H9 (cell line): ENCODE measurements at regions not wholly inside any gene's neighbourhood (a gene's known extent, or its start where the extent isn't known, plus 50 kb on each side); places are given as distances from the start of the nearest gene placed in this dataset.

Experiments used
- DNase-seq: peaks from one replicate; pipeline ENCODE4 v3.0.0-alpha.2; 2017
- H2AFZ ChIP-seq: one replicate; pipeline ENCODE4 v1.6.1; 2013; ENCODE audit warnings: mild to moderate bottlenecking, low read length, control low read depth, moderate library complexity
- H2AK5ac ChIP-seq: 2 replicates; pipeline ENCODE4 v1.6.1; 2013; ENCODE audit warnings: low read length, control low read depth, mixed read lengths; ENCODE audit not compliant: insufficient read length
- H2BK120ac ChIP-seq: one replicate; pipeline ENCODE4 v1.6.1; 2013; ENCODE audit warnings: low read depth, mild to moderate bottlenecking, low read length, control low read depth, inconsistent platforms; ENCODE audit not compliant: poor library complexity, severe bottlenecking
- H2BK12ac ChIP-seq: 2 replicates; pipeline ENCODE4 v1.6.1; 2013; ENCODE audit warnings: low read length, control low read depth, mixed read lengths, low read depth; ENCODE audit not compliant: insufficient read length
- H2BK15ac ChIP-seq: 2 replicates; pipeline ENCODE4 v1.6.1; 2013; ENCODE audit warnings: low read depth, low read length, control low read depth
- H2BK20ac ChIP-seq: one replicate; pipeline ENCODE4 v1.6.1; 2013; ENCODE audit warnings: low read depth, mild to moderate bottlenecking, low read length, control low read depth, inconsistent platforms; ENCODE audit not compliant: poor library complexity, severe bottlenecking
- H2BK5ac ChIP-seq: 2 replicates; pipeline ENCODE4 v1.6.1; 2013; ENCODE audit warnings: low read length, control low read depth, mixed read lengths; ENCODE audit not compliant: insufficient read length
- H3K14ac ChIP-seq: 2 replicates; pipeline ENCODE4 v1.6.1; 2013; ENCODE audit warnings: low read length, control low read depth; ENCODE audit not compliant: insufficient read depth
- H3K18ac ChIP-seq: 2 replicates; pipeline ENCODE4 v1.6.1; 2013; ENCODE audit warnings: low read depth, mild to moderate bottlenecking, mixed read lengths, low read length, control low read depth; ENCODE audit not compliant: insufficient read length
- H3K23ac ChIP-seq: 2 replicates; pipeline ENCODE4 v1.6.1; 2013; ENCODE audit warnings: low read length, control low read depth, mixed read lengths, low read depth; ENCODE audit not compliant: insufficient read length
- H3K23me2 ChIP-seq: 2 replicates; pipeline ENCODE4 v1.6.1; 2013; ENCODE audit warnings: low read depth, mild to moderate bottlenecking, mixed read lengths, low read length, control low read depth; ENCODE audit not compliant: insufficient read length, poor library complexity, severe bottlenecking
- H3K27ac ChIP-seq: 2 replicates; pipeline ENCODE4 v1.5.1; 2013; ENCODE audit warnings: low read length, control low read depth, mixed read lengths, low read depth; ENCODE audit not compliant: insufficient read length
- H3K27me3 ChIP-seq: 2 replicates; pipeline ENCODE4 v1.6.1; 2013; ENCODE audit warnings: low read length, control low read depth, inconsistent platforms; ENCODE audit not compliant: insufficient read depth
- H3K4ac ChIP-seq: 2 replicates; pipeline ENCODE4 v1.6.1; 2013; ENCODE audit warnings: low read depth, mild to moderate bottlenecking, control low read depth, inconsistent platforms, low read length, moderate library complexity
- H3K4me1 ChIP-seq: 2 replicates; pipeline ENCODE4 v1.6.1; 2013; ENCODE audit warnings: low read length, control low read depth, inconsistent platforms; ENCODE audit not compliant: insufficient read depth
- H3K4me2 ChIP-seq: 2 replicates; pipeline ENCODE4 v1.6.1; 2013; ENCODE audit warnings: low read length, control low read depth, mixed read lengths; ENCODE audit not compliant: insufficient read length, insufficient read depth
- H3K56ac ChIP-seq: 2 replicates; pipeline ENCODE4 v1.6.1; 2013; ENCODE audit warnings: low read depth, mild to moderate bottlenecking, mixed read lengths, low read length, control low read depth; ENCODE audit not compliant: insufficient read length
- H3K79me1 ChIP-seq: 2 replicates; pipeline ENCODE4 v1.6.1; 2013; ENCODE audit warnings: low read depth, mild to moderate bottlenecking, moderate library complexity, low read length, control low read depth, inconsistent platforms; ENCODE audit not compliant: insufficient read depth, poor library complexity, severe bottlenecking
- H3K79me2 ChIP-seq: 2 replicates; pipeline ENCODE4 v1.6.1; 2013; ENCODE audit warnings: low read length, control low read depth, inconsistent platforms; ENCODE audit not compliant: insufficient read depth
- H3K9ac ChIP-seq: 2 replicates; pipeline ENCODE4 v1.6.1; 2013; ENCODE audit warnings: low read length, control low read depth, mixed read lengths; ENCODE audit not compliant: insufficient read length; ENCODE audit errors: extremely low read depth
- H3K9me3 ChIP-seq: one replicate; pipeline ENCODE4 v1.6.1; 2013; ENCODE audit warnings: low read depth, low read length, inconsistent platforms; ENCODE audit not compliant: control insufficient read depth
- H3T11ph ChIP-seq: one replicate; pipeline ENCODE4 v1.6.1; 2013; ENCODE audit warnings: mild to moderate bottlenecking, low read length, control low read depth, inconsistent platforms
- H4K20me1 ChIP-seq: one replicate; pipeline ENCODE4 v1.6.1; 2013; ENCODE audit not compliant: control insufficient read depth, insufficient read length, insufficient read depth
- H4K5ac ChIP-seq: 2 replicates; pipeline ENCODE4 v1.6.1; 2013; ENCODE audit warnings: low read depth, mild to moderate bottlenecking, mixed read lengths, low read length, control low read depth; ENCODE audit not compliant: insufficient read length
- H4K8ac ChIP-seq: replicated peaks from 2 replicates; pipeline ENCODE4 v1.6.1; 2013; ENCODE audit warnings: low read length, control low read depth, mixed read lengths, low read depth; ENCODE audit not compliant: insufficient read length
- H4K91ac ChIP-seq: 2 replicates; pipeline ENCODE4 v1.6.1; 2013; ENCODE audit warnings: low read depth, mild to moderate bottlenecking, moderate library complexity, mixed read lengths, low read length, control low read depth; ENCODE audit not compliant: insufficient read length
- H3K27ac Mint-ChIP-seq, 3 experiments: 2 replicates in 2 of 3; 3 replicates in 1 of 3; pipeline ENCODE4 v1.8.0; 2020 to 2021; ENCODE audit warnings: mixed read lengths in 3 of 3, mild to moderate bottlenecking in 1 of 3, moderate library complexity in 1 of 3
- H3K27me3 Mint-ChIP-seq: 2 replicates; pipeline ENCODE4 v1.8.0; 2021; ENCODE audit warnings: low read depth, mild to moderate bottlenecking, moderate library complexity, mixed read lengths
- H3K36me3 Mint-ChIP-seq, 3 experiments: 2 replicates in 2 of 3; 3 replicates in 1 of 3; pipeline ENCODE4 v1.8.0; 2020 to 2021; ENCODE audit warnings: low read depth in 3 of 3, mixed read lengths in 3 of 3; ENCODE audit not compliant: insufficient read depth in 1 of 3
- H3K4me1 Mint-ChIP-seq, 2 experiments: 2 replicates each; pipeline ENCODE4 v1.8.0; 2020; ENCODE audit warnings: mixed read lengths in 2 of 2
- H3K4me3 Mint-ChIP-seq, 2 experiments: 2 replicates in 1 of 2; 3 replicates in 1 of 2; pipeline ENCODE4 v1.8.0; 2020 to 2021; ENCODE audit warnings: mild to moderate bottlenecking in 2 of 2, mixed read lengths in 2 of 2, moderate library complexity in 1 of 2
- H3K9me3 Mint-ChIP-seq, 2 experiments: 2 replicates in 1 of 2; 3 replicates in 1 of 2; pipeline ENCODE4 v1.8.0; 2020; ENCODE audit warnings: mild to moderate bottlenecking in 2 of 2, mixed read lengths in 2 of 2, moderate library complexity in 1 of 2
- CTCF ChIP-seq: fragments of 200-600 bp; sonication (generic); conservative IDR thresholded peaks from 3 replicates; pipeline ENCODE4 v1.8.0; 2021; ENCODE audit warnings: antibody characterized with exemption, mild to moderate bottlenecking
- WGBS: extraction: QIAGEN DNeasy Blood & Tissue Kit; methylation state at CpG from one replicate; pipeline ENCODE4 v1.1.7; 2013; ENCODE audit warnings: missing lambda C conversion rate, low lambda C conversion rate, mixed read lengths; ENCODE audit not compliant: insufficient read length; ENCODE audit errors: extremely low coverage; 5-methylcytosine and 5-hydroxymethylcytosine counted together

- no peak overlapping the region for H3K4ac ChIP-seq
- H3K9ac ChIP-seq = no peak overlapping the region
- Mint-ChIP-seq H3K4me3 (no peak overlapping the region), H3K27me3 (peaks cover 13% of the 10 kb centered on the region), H3K27ac (no peak overlapping the region), H3K36me3 (peaks cover 0 to 4% (median 0%) of the 10 kb centered on the region in 3 experiments; a peak in 4 of 7 replicates), H3K9me3 (peaks cover 4% of the 10 kb centered on the region in 2 experiments), H3K4me1 (peaks cover 24 to 29% of the 10 kb centered on the region in 2 experiments)
- DNase-seq = no peak
- no peak overlapping the region for H2BK5ac ChIP-seq
- no peak overlapping the region for H2BK20ac ChIP-seq
- no peak overlapping the region for H2AFZ ChIP-seq
- H3K56ac ChIP-seq = no peak overlapping the region
- no peaks in the 10 kb centered on the region for H3K79me2 ChIP-seq
- H2AK5ac ChIP-seq = no peak overlapping the region
- no peaks in the 10 kb centered on the region for H3K9me3 ChIP-seq
- no peak overlapping the region for H3K14ac ChIP-seq
- H3K4me1 ChIP-seq = peaks cover 2% of the 10 kb centered on the region
- H3K27me3 ChIP-seq = no peaks in the 10 kb centered on the region
- no peak overlapping the region for H3K23ac ChIP-seq
- no peak overlapping the region for H3T11ph ChIP-seq
- H3K18ac ChIP-seq = no peak overlapping the region
- H3K4me2 ChIP-seq = no peak overlapping the region
- no peak for TF ChIP-seq CTCF
- H2BK120ac ChIP-seq = no peak overlapping the region
- H4K91ac ChIP-seq = no peak overlapping the region
- H4K5ac ChIP-seq = no peak overlapping the region
- H4K8ac ChIP-seq = no peak overlapping the region
- no peak overlapping the region for H3K27ac ChIP-seq
- H3K79me1 ChIP-seq = no peaks in the 10 kb centered on the region
- no peaks in the 10 kb centered on the region for H4K20me1 ChIP-seq
- peaks cover 4% of the 10 kb centered on the region for H3K23me2 ChIP-seq
- H2BK12ac ChIP-seq = no peak overlapping the region
- H2BK15ac ChIP-seq = no peak overlapping the region
- WGBS = no CpG with 5 or more reads among the region's 10 CpGs
These were observed 682.6 kb upstream of the SALL3 start for GRCh38 chr18:78297048-78297447.
